ENCODE measurements at regions not wholly inside any gene's neighbourhood (a gene's known extent, or its start where the extent isn't known, plus 50 kb on each side); places are given as distances from the start of the nearest gene placed in this dataset.
"Not testable (repeated sequence)": the region's sequence is repeated elsewhere in the genome, so short reads cannot be mapped to it uniquely, and the experiment has no call there.

DNA sequence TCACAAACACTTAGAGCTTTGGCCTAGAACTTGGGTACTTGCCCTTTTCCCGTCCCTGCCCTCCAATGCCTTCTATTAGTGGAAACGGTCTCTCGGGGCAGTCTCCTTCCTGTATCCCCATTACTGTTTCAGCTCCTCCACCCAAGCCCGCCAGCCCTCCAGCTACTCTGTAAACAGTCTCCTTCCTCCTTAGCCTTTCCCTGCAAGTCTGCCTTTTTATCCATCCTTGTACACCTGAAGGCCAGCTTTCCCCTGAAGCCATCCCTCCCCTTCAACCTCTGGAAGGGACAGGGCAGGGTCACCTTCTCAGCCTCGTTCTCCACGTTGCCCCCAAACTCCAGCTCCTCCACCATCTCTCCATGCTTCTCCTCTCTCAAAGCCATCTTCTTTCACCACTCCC is 108.1 kb upstream of the ZNF746 start:
- Histone ChIP-seq H3K4me2 (ENCODE audit: low read depth, low read length, poor library complexity, severe bottlenecking) (no peak overlapping the region), H3K27me3 (ENCODE audit: insufficient read depth, low read length, poor library complexity, severe bottlenecking) (no peaks in the 10 kb centered on the region), H3K36me3 (ENCODE audit: insufficient read depth, low read length) (peaks cover 59% of the 10 kb centered on the region; the same call in 1 of the 2 replicates), H2AFZ (ENCODE audit: low read length) (no peak overlapping the region), H3K79me2 (ENCODE audit: insufficient read depth, low read length) (no peaks in the 10 kb centered on the region), H3K9me2 (replicated peaks; ENCODE audit: low read depth, low read length) (no peaks in the 10 kb centered on the region), H4K20me1 (ENCODE audit: insufficient read depth, low read length, poor library complexity, severe bottlenecking) (no peaks in the 10 kb centered on the region), H3K4me1 (ENCODE audit: insufficient read depth, low read length, poor library complexity, severe bottlenecking) (no peaks in the 10 kb centered on the region), H3K9me3 (ENCODE audit: insufficient read depth, low read depth, low read length) (no peaks in the 10 kb centered on the region), H3F3A (ENCODE audit: low read depth) (no peaks in the 10 kb centered on the region), H3K4me3 (ENCODE audit: low read length, poor library complexity, severe bottlenecking) (no peak overlapping the region), H3K9ac (ENCODE audit: low read depth, low read length, poor library complexity, severe bottlenecking) (no peak overlapping the region)
- TF ChIP-seq, protein P1, sequence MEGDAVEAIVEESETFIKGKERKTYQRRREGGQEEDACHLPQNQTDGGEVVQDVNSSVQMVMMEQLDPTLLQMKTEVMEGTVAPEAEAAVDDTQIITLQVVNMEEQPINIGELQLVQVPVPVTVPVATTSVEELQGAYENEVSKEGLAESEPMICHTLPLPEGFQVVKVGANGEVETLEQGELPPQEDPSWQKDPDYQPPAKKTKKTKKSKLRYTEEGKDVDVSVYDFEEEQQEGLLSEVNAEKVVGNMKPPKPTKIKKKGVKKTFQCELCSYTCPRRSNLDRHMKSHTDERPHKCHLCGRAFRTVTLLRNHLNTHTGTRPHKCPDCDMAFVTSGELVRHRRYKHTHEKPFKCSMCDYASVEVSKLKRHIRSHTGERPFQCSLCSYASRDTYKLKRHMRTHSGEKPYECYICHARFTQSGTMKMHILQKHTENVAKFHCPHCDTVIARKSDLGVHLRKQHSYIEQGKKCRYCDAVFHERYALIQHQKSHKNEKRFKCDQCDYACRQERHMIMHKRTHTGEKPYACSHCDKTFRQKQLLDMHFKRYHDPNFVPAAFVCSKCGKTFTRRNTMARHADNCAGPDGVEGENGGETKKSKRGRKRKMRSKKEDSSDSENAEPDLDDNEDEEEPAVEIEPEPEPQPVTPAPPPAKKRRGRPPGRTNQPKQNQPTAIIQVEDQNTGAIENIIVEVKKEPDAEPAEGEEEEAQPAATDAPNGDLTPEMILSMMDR (conservative IDR thresholded peaks at IDR 0.05; ENCODE audit: low read length): no peak
- TF ChIP-seq EZH2phosphoT487 (IDR thresholded peaks at IDR 0.05; ENCODE audit: borderline replicate concordance): no peak

DNA sequence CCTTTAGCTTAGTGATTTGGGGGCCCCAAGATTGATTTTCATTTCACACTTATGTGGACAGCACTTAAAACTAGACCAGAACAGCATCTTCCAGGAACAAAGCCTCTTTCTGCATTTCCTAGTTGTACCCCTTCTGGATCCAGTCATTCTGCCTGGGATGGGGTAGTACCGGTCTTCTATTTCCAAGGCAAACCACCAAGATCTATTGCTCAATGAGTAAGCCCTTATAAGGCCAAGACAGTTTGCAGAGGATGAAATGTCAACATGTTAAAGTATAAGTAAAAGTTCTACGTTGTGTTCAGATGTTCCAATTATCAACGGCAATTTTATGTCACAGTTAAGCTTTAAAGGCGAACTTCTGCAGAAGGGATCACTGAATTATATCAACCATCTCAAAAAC is 106.9 kb upstream of the ZNF746 start:
- no peak overlapping the region for H3K4me3 ChIP-seq (ENCODE audit: low read length, poor library complexity, severe bottlenecking)
- H3K9me2 ChIP-seq (replicated peaks; ENCODE audit: low read depth, low read length): no peaks in the 10 kb centered on the region
- TF ChIP-seq, protein P1 (conservative IDR thresholded peaks at IDR 0.05; ENCODE audit: low read length): no peak
- no peak for TF ChIP-seq EZH2phosphoT487 (IDR thresholded peaks at IDR 0.05; ENCODE audit: borderline replicate concordance)
- H3K27me3 ChIP-seq (ENCODE audit: insufficient read depth, low read length, poor library complexity, severe bottlenecking): no peaks in the 10 kb centered on the region
- H3K9me3 ChIP-seq (ENCODE audit: insufficient read depth, low read depth, low read length): no peaks in the 10 kb centered on the region
- no peaks in the 10 kb centered on the region for H3K4me1 ChIP-seq (ENCODE audit: insufficient read depth, low read length, poor library complexity, severe bottlenecking)
- no peak overlapping the region for H3K9ac ChIP-seq (ENCODE audit: low read depth, low read length, poor library complexity, severe bottlenecking)
- no peak overlapping the region for H3K4me2 ChIP-seq (ENCODE audit: low read depth, low read length, poor library complexity, severe bottlenecking)
- H2AFZ ChIP-seq (ENCODE audit: low read length): no peak overlapping the region
- H3F3A ChIP-seq (ENCODE audit: low read depth): no peaks in the 10 kb centered on the region
- no peaks in the 10 kb centered on the region for H3K79me2 ChIP-seq (ENCODE audit: insufficient read depth, low read length)
- peaks cover 50% of the 10 kb centered on the region; the same call in 1 of the 2 replicates for H3K36me3 ChIP-seq (ENCODE audit: insufficient read depth, low read length)
- H4K20me1 ChIP-seq (ENCODE audit: insufficient read depth, low read length, poor library complexity, severe bottlenecking): no peaks in the 10 kb centered on the region

DNA sequence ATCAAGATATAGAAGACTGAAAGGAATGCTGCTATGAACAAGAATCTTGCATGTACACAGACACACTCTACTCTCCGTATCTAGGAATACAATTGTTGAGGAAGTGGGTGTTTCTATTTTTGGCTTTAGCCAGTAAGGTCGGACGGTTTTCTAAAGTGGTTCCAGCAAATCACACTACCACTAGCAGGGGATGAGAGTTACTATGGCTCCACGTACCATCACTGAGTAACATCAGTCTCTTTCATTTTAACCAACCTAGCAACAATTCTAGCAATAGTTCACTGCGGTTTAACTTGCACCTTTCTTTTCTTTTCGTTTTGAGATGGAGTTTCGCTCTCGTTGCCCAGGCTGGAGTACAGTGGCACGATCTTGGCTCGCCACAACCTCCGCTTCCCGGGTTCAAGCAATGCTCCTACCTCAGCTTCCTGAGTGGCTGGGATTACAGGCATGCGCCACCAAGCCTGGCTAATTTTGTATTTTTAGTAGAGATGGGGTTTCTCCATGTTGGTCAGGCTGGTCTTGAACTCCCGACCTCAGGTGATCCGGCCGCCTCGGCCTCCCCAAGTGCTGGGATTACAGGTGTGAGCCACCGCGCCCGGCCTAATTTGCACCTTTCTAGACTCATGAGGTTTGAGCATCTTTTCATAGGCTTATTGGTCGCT is 103.2 kb upstream of the ZNF746 start:
- not testable (repeated sequence) for H3K79me2 ChIP-seq (ENCODE audit: insufficient read depth, low read length); H3K27me3 ChIP-seq (ENCODE audit: insufficient read depth, low read length, poor library complexity, severe bottlenecking); H3K9ac ChIP-seq (ENCODE audit: low read depth, low read length, poor library complexity, severe bottlenecking); H3K4me3 ChIP-seq (ENCODE audit: low read length, poor library complexity, severe bottlenecking); H3K9me3 ChIP-seq (ENCODE audit: insufficient read depth, low read depth, low read length); H4K20me1 ChIP-seq (ENCODE audit: insufficient read depth, low read length, poor library complexity, severe bottlenecking); H3K9me2 ChIP-seq (replicated peaks; ENCODE audit: low read depth, low read length); H3K4me2 ChIP-seq (ENCODE audit: low read depth, low read length, poor library complexity, severe bottlenecking); H3F3A ChIP-seq (ENCODE audit: low read depth); H2AFZ ChIP-seq (ENCODE audit: low read length); H3K4me1 ChIP-seq (ENCODE audit: insufficient read depth, low read length, poor library complexity, severe bottlenecking)
- peaks cover 32% of the 10 kb centered on the region; the same call in 1 of the 2 replicates for H3K36me3 ChIP-seq (ENCODE audit: insufficient read depth, low read length)

DNA sequence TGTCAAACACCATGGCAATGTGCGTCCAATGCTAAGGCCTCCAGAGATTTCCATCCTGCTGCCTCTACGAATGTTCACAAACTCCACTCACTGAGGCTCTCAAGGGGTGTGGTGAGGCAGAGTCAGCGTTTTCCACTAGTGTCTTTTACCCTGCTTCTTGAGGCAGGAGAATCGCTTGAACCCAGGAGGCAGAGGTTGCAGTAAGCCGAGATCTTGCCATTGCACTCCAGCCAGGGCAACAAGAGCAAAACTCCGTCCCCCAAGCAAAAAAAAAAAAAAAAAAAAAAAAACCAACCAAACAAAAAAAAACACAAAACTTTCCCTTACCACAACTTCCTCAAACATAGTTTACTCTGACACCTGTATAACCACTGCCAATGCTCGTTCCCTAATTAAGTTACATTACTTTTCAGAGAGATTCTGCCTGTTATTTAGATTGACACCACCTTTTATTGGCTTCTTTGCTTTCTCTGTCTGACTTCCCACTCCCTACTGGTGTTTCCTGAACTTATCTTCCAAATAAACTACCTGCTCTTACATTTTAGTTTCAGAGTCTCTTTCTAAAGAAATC is 102.1 kb upstream of the ZNF746 start:
- Histone ChIP-seq H3K9ac (ENCODE audit: low read depth, low read length, poor library complexity, severe bottlenecking) (no peak overlapping the region), H3K9me3 (ENCODE audit: insufficient read depth, low read depth, low read length) (no peaks in the 10 kb centered on the region), H3K36me3 (ENCODE audit: insufficient read depth, low read length) (peaks cover 37% of the 10 kb centered on the region; the same call in 1 of the 2 replicates), H2AFZ (ENCODE audit: low read length) (no peak overlapping the region), H3K9me2 (replicated peaks; ENCODE audit: low read depth, low read length) (no peaks in the 10 kb centered on the region), H3K4me3 (ENCODE audit: low read length, poor library complexity, severe bottlenecking) (no peak overlapping the region), H3F3A (ENCODE audit: low read depth) (no peaks in the 10 kb centered on the region), H4K20me1 (ENCODE audit: insufficient read depth, low read length, poor library complexity, severe bottlenecking) (no peaks in the 10 kb centered on the region), H3K27me3 (ENCODE audit: insufficient read depth, low read length, poor library complexity, severe bottlenecking) (no peaks in the 10 kb centered on the region), H3K4me1 (ENCODE audit: insufficient read depth, low read length, poor library complexity, severe bottlenecking) (no peaks in the 10 kb centered on the region), H3K4me2 (ENCODE audit: low read depth, low read length, poor library complexity, severe bottlenecking) (no peak overlapping the region), H3K79me2 (ENCODE audit: insufficient read depth, low read length) (no peaks in the 10 kb centered on the region)
- TF ChIP-seq EZH2phosphoT487 (IDR thresholded peaks at IDR 0.05; ENCODE audit: borderline replicate concordance): no peak
- TF ChIP-seq, protein P1 (conservative IDR thresholded peaks at IDR 0.05; ENCODE audit: low read length): no peak
